Transverse colon (tissue), 4 donors: ENCODE measurements at regions not wholly inside any gene's neighbourhood (a gene's known extent, or its start where the extent isn't known, plus 50 kb on each side); places are given as distances from the start of the nearest gene placed in this dataset.

Source experiments
- DNase-seq: peaks from one replicate; pipeline ENCODE4 v3.0.0-alpha.2; 2019
- H3K27ac ChIP-seq, 4 donors: fragments of 200-600 bp; sonication (generic); 2 replicates each; pipeline ENCODE4 v1.5.1; 2016 to 2018; ENCODE audit warnings: inconsistent platforms in 4 of 4
- H3K27me3 ChIP-seq: fragments of 200-600 bp; sonication (generic); 2 replicates; pipeline ENCODE4 v1.5.1; 2017; ENCODE audit warnings: inconsistent platforms
- H3K36me3 ChIP-seq, 4 donors: fragments of 200-600 bp; sonication (generic); 2 replicates each; pipeline ENCODE4 v1.5.1; 2017 to 2019; ENCODE audit warnings: inconsistent platforms in 4 of 4
- H3K4me1 ChIP-seq, 4 donors: fragments of 200-600 bp; sonication (generic); 2 replicates each; pipeline ENCODE4 v1.5.1; 2017 to 2020; ENCODE audit warnings: inconsistent platforms in 4 of 4
- H3K4me3 ChIP-seq, 4 donors: fragments of 200-600 bp; sonication (generic); 1 replicate in 1 of 4; 2 replicates in 3 of 4; pipeline versions ENCODE4 v1.5.1 to v1.6.1; 2017 to 2019; ENCODE audit warnings: inconsistent platforms in 4 of 4
- H3K9me3 ChIP-seq, 2 donors: fragments of 200-600 bp; sonication (generic); 2 replicates each; pipeline ENCODE4 v1.5.1; 2017 to 2019; ENCODE audit warnings: inconsistent platforms in 2 of 2
- EP300 ChIP-seq: sonication (generic); formaldehyde crosslinking; IDR thresholded peaks from one replicate; pipeline ENCODE4 v1.6.1; 2017; ENCODE audit warnings: antibody characterized with exemption, low read depth
- POLR2A ChIP-seq: fragments of 450-650 bp; IDR thresholded peaks from one replicate; pipeline ENCODE4 v1.6.1; 2016; ENCODE audit warnings: antibody characterized with exemption, mild to moderate bottlenecking, moderate library complexity
- POLR2AphosphoS5 ChIP-seq, 3 donors: sonication (generic); formaldehyde crosslinking; IDR thresholded peaks; one replicate each; pipeline ENCODE4 v1.6.1; 2016; ENCODE audit warnings: antibody characterized with exemption in 3 of 3
- WGBS, 2 donors: methylation state at CpG; one replicate each; pipeline ENCODE4 v1.1.5; 2018; ENCODE audit warnings: low coverage in 1 of 2; 5-methylcytosine and 5-hydroxymethylcytosine counted together
- in situ Hi-C, 4 donors: fragments of 200-750 bp; cut with MboI; loops; one replicate each; pipeline versions ENCODE4 v1.15.0 to v1.15.1; 2017; ENCODE audit warnings: low sequenced_read_pairs in 3 of 4, low pct_ligation_motif_present in 1 of 4, low pct_unique_long_range_greater_than_20kb in 1 of 4
- intact Hi-C: fragments of 100-400 bp; cut with DNase I; formaldehyde crosslinking; loops from one replicate; pipeline ENCODE4 v1.15.1; 2023; ENCODE audit warnings: low total_unique reads
- TF ChIP-seq, protein P1 (sequence below), 5 experiments: fragments of 200-600 bp in 3 of 5; fragments of 450-650 bp in 2 of 5; sonication (generic) in 3 of 5; IDR thresholded peaks; 1 replicate in 2 of 5; 2 replicates in 3 of 5; pipeline ENCODE4 v1.5.1; 2016 to 2017; ENCODE audit warnings: antibody characterized with exemption in 5 of 5, inconsistent platforms in 3 of 5, mild to moderate bottlenecking in 2 of 5, moderate library complexity in 1 of 5

- H3K4me1 ChIP-seq, result no peaks in the 10 kb centered on the region
- no peaks in the 10 kb centered on the region for H3K9me3 ChIP-seq
- no peak overlapping the region for H3K27ac ChIP-seq
- no peaks in the 10 kb centered on the region for H3K27me3 ChIP-seq
- intact Hi-C loops (no loop called here), in situ Hi-C loops (no loop called here)
- 45 to 51% methylated on average over 2 of the region's 2 CpGs for WGBS, 2 donors
- DNase-seq, result no peak
- no peaks in the 10 kb centered on the region for H3K36me3 ChIP-seq
- TF ChIP-seq, protein P1, sequence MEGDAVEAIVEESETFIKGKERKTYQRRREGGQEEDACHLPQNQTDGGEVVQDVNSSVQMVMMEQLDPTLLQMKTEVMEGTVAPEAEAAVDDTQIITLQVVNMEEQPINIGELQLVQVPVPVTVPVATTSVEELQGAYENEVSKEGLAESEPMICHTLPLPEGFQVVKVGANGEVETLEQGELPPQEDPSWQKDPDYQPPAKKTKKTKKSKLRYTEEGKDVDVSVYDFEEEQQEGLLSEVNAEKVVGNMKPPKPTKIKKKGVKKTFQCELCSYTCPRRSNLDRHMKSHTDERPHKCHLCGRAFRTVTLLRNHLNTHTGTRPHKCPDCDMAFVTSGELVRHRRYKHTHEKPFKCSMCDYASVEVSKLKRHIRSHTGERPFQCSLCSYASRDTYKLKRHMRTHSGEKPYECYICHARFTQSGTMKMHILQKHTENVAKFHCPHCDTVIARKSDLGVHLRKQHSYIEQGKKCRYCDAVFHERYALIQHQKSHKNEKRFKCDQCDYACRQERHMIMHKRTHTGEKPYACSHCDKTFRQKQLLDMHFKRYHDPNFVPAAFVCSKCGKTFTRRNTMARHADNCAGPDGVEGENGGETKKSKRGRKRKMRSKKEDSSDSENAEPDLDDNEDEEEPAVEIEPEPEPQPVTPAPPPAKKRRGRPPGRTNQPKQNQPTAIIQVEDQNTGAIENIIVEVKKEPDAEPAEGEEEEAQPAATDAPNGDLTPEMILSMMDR (IDR thresholded peaks at IDR 0.05), result no peak
- TF ChIP-seq POLR2AphosphoS5 (IDR thresholded peaks at IDR 0.05) (no peak), EP300 (no peak), POLR2A (no peak)
- no peak overlapping the region for H3K4me3 ChIP-seq
These were observed 152.7 kb upstream of the SGCD start for GRCh38 chr5:156174225-156174624.

GRCh38 chr5:156178117-156178516 lies 148.8 kb upstream of the SGCD start:
- Histone ChIP-seq H3K4me1 (no peaks in the 10 kb centered on the region), H3K9me3 (no peaks in the 10 kb centered on the region), H3K4me3 (no peak overlapping the region), H3K27me3 (no peaks in the 10 kb centered on the region), H3K36me3 (no peaks in the 10 kb centered on the region), H3K27ac (no peak overlapping the region)
- intact Hi-C loops (no loop called here), in situ Hi-C loops (no loop called here)
- 77 to 78% methylated on average over 5 of the region's 5 CpGs for WGBS, 2 donors
- DNase-seq, result no peak
- TF ChIP-seq, protein P1 (IDR thresholded peaks at IDR 0.05), result no peak
- TF ChIP-seq EP300 (no peak), POLR2AphosphoS5 (IDR thresholded peaks at IDR 0.05) (no peak), POLR2A (no peak)

- intact Hi-C loops (no loop called here), in situ Hi-C loops (no loop called here)
- no peak for DNase-seq
- H3K4me1 ChIP-seq, result no peaks in the 10 kb centered on the region
- no peaks in the 10 kb centered on the region for H3K27me3 ChIP-seq
- H3K27ac ChIP-seq, result no peak overlapping the region
- no peak overlapping the region for H3K4me3 ChIP-seq
- no peaks in the 10 kb centered on the region for H3K36me3 ChIP-seq
- TF ChIP-seq EP300 (no peak), POLR2AphosphoS5 (IDR thresholded peaks at IDR 0.05) (no peak), POLR2A (no peak)
- TF ChIP-seq, protein P1 (IDR thresholded peaks at IDR 0.05), result no peak
- 50 to 77% methylated on average over 1 of the region's 1 CpG for WGBS, 2 donors
- no peaks in the 10 kb centered on the region for H3K9me3 ChIP-seq
These were observed 145.3 kb upstream of the SGCD start for GRCh38 chr5:156181656-156182055.

DNA sequence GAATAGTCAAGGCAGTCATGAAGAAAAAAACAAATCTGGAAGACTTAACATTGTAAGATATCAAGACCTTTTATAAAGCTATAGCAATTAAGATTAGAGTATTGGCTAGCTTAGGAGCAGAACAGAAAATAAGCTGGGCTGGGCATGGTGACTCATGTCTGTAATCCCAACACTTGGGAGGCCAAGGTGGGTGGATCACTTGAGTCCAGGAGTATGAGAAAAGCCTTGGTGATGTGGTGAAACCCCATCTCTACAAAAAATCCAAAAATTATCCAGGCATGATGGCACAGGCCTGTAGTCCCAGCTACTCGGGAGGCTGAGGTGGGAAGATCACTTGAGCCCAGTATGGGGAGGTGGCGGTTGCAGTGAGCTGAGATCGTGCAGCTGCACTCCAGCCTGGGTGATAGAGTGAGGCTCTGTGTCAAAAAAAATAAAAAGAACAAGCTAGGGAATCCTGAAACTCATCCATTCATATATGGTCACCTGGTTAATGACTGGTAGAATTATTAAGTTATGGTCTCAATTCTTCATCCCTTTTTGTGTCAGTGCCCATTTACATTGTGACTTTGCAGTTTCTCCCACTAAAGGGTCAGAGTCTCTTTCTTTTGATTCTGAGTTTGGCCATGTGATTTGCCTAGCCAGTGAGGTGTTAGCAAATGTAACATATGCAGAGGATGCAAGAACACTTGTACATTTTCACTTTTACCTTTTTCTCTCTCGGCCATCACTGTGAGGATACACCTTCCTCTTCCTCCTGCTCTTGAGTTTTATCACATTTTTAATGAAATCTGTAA lies 144.6 kb upstream of the SGCD start:
- TF ChIP-seq EP300 (no peak), POLR2A (no peak), POLR2AphosphoS5 (IDR thresholded peaks at IDR 0.05) (no peak)
- TF ChIP-seq, protein P1 (IDR thresholded peaks at IDR 0.05), result no peak
- intact Hi-C loops, result no loop called here

More for the DNA sequence above, 144.6 kb upstream of the SGCD start:
- Histone ChIP-seq H3K27ac (no peak overlapping the region), H3K36me3 (no peaks in the 10 kb centered on the region), H3K27me3 (no peaks in the 10 kb centered on the region), H3K4me3 (no peak overlapping the region), H3K9me3 (no peaks in the 10 kb centered on the region), H3K4me1 (no peaks in the 10 kb centered on the region)
- no peak for DNase-seq
- 82 to 90% methylated on average over 4 of the region's 4 CpGs for WGBS, 2 donors
- in situ Hi-C loops, result no loop called here
